T-cell (primary cell): ENCODE measurements at regions not wholly inside any gene's neighbourhood (a gene's known extent, or its start where the extent isn't known, plus 50 kb on each side); places are given as distances from the start of the nearest gene placed in this dataset.

Experiments
- ATAC-seq, 4 experiments: fragments of 200-7000 bp in 3 of 4; fragments of 150-1000 bp in 1 of 4; cut with Tn5 transposase; replicated peaks in 1 of 4; 1 replicate in 3 of 4; 2 replicates in 1 of 4; pipeline ENCODE4 v1.10.0; 2021; ENCODE audit warnings: moderate library complexity in 3 of 4, mild to moderate bottlenecking in 2 of 4, moderate number of reproducible peaks in 1 of 4
- CTCF ChIA-PET, 2 donors: fragments of 300-600 bp; sonication (Branson Sonifier 250); formaldehyde crosslinking; loops; one replicate each; lab custom pipeline; 2022; ENCODE audit warnings: antibody characterized with exemption in 2 of 2; lab: Charles Lee
- POLR2A ChIA-PET, 2 donors: fragments of 300-600 bp; sonication (Branson Sonifier 250); formaldehyde crosslinking; loops; one replicate each; lab custom pipeline; 2022; ENCODE audit warnings: antibody characterized with exemption in 2 of 2; lab: Charles Lee
- DNase-seq, 35 experiments: peaks; one replicate each; pipeline versions ENCODE4 v3.0.0 to v3.0.0-alpha.2; 2013 to 2023
- H3K27ac ChIP-seq: one replicate; pipeline ENCODE4 v1.5.1; 2013; ENCODE audit warnings: low read length
- H3K27me3 ChIP-seq, 2 experiments: replicated peaks in 1 of 2; 1 replicate in 1 of 2; 2 replicates in 1 of 2; pipeline versions ENCODE4 v1.6.1 to v1.7.0; 2013; ENCODE audit warnings: low read length in 1 of 2, mixed read lengths in 1 of 2; ENCODE audit not compliant: control insufficient read depth in 2 of 2, insufficient read depth in 2 of 2; ENCODE audit errors: extremely low read depth in 1 of 2
- H3K36me3 ChIP-seq, 2 donors: 1 replicate in 1 of 2; 2 replicates in 1 of 2; pipeline versions ENCODE4 v1.6.1 to v1.7.0; 2013; ENCODE audit warnings: low read length in 1 of 2; ENCODE audit not compliant: control insufficient read depth in 2 of 2, insufficient read depth in 1 of 2; ENCODE audit errors: extremely low read depth in 1 of 2
- H3K4me1 ChIP-seq, 2 experiments: 1 replicate in 1 of 2; 2 replicates in 1 of 2; pipeline versions ENCODE4 v1.6.1 to v1.7.0; 2013; ENCODE audit warnings: low read length in 2 of 2, mixed read lengths in 1 of 2; ENCODE audit not compliant: insufficient read depth in 2 of 2, control insufficient read depth in 1 of 2; ENCODE audit errors: extremely low read depth in 1 of 2
- H3K4me3 ChIP-seq, 2 donors: 1 replicate in 1 of 2; 2 replicates in 1 of 2; pipeline versions ENCODE4 v1.5.1 to v1.7.0; 2013; ENCODE audit warnings: mild to moderate bottlenecking in 2 of 2, low read length in 1 of 2, moderate library complexity in 1 of 2; ENCODE audit not compliant: control insufficient read depth in 1 of 2; ENCODE audit errors: extremely low read depth in 1 of 2
- H3K9me3 ChIP-seq: 2 replicates; pipeline ENCODE4 v1.7.0; 2013
- H3K27ac Mint-ChIP-seq, 2 donors: one replicate each; pipeline ENCODE4 v1.8.0; 2020 to 2021; ENCODE audit warnings: mild to moderate bottlenecking in 2 of 2, mixed read lengths in 2 of 2
- H3K27me3 Mint-ChIP-seq, 2 donors: one replicate each; pipeline ENCODE4 v1.8.0; 2021 to 2022; ENCODE audit warnings: mixed read lengths in 2 of 2
- H3K36me3 Mint-ChIP-seq: one replicate; pipeline ENCODE4 v1.8.0; 2021; ENCODE audit warnings: mixed read lengths
- H3K4me1 Mint-ChIP-seq, 3 donors: one replicate each; pipeline ENCODE4 v1.8.0; 2020 to 2022; ENCODE audit warnings: mixed read lengths in 3 of 3, mild to moderate bottlenecking in 1 of 3
- H3K4me3 Mint-ChIP-seq, 3 donors: one replicate each; pipeline ENCODE4 v1.8.0; 2020 to 2022; ENCODE audit warnings: mild to moderate bottlenecking in 3 of 3, mixed read lengths in 3 of 3, moderate library complexity in 3 of 3
- H3K9me3 Mint-ChIP-seq, 3 donors: one replicate each; pipeline ENCODE4 v1.8.0; 2020 to 2022; ENCODE audit warnings: mixed read lengths in 3 of 3
- WGBS: methylation state at CpG from one replicate; pipeline ENCODE4 v1.1.5; 2013; ENCODE audit warnings: missing lambda C conversion rate; ENCODE audit not compliant: insufficient coverage; 5-methylcytosine and 5-hydroxymethylcytosine counted together

- CTCF ChIA-PET = no interaction called here
Observed at GRCh38 chr18:75815767-75816166, 388.3 kb upstream of the SMIM21 start.

DNA sequence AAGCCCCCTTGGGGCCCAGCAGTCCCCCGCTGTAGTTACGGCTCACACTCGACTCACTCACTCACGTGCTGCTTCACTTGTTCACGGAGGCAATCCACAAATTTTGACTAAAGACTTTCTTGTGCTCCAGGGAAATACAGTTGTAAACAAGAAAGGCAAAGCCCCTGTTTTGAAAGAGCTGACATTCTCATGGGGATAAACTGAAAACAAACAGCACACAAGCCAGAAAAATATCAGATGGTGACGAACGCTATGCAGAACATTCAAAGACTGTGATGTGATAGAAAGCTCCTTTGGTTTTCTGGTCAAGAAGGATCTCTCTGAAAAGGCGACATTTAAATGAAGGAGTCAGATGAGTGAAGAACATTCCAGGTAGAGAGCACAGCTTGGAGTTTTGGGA lies 385.3 kb upstream of the SMIM21 start:
- WGBS = 82% methylated on average over 3 of the region's 8 CpGs
- no peak for ATAC-seq

More at GRCh38 chr18:75815767-75816166, 388.3 kb upstream of the SMIM21 start:
- Mint-ChIP-seq H3K4me3 (no peak overlapping the region), H3K27ac (no peak overlapping the region), H3K27me3 (peaks cover 2 to 12% of the 10 kb centered on the region in 2 donors), H3K4me1 (no peaks in the 10 kb centered on the region), H3K36me3 (no peaks in the 10 kb centered on the region), H3K9me3 (peaks cover 0 to 4% (median 0%) of the 10 kb centered on the region in 3 donors)
- no CpG with 5 or more reads among the region's 1 CpG for WGBS
- Histone ChIP-seq H3K9me3 (no peaks in the 10 kb centered on the region), H3K4me3 (no peak overlapping the region), H3K27ac (no peak overlapping the region), H3K4me1 (no peaks in the 10 kb centered on the region), H3K27me3 (no peaks in the 10 kb centered on the region), H3K36me3 (no peaks in the 10 kb centered on the region)
- DNase-seq (no peak), ATAC-seq (no peak)
- POLR2A ChIA-PET = no interaction called here

DNA sequence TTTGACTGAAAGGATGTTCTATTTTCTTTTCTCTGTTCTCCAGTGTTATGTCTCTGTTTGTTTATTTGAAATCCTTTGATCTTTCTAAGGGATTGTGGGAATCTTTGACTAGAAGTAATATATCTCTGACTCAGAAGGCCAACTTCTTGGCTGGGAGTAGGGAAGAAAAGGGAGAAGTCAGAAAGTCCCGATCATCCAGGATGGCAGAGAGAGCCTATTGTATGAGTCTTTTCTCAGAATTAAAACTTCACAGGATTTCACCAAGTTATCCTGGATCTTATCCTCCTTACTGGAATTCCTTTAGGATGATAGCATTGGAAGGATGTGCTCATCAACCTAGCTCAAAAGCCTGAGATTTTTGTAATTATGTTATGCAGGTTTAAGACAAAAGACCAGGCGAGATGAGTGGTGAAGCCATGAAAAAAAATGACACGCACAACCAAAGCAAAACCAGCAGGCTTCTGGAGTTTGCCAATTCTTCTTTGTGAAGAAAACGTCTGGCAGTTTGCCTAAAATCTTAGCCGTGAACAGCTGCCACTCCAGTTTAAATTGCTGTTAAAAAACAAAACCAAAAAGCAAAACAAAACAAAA lies 383.6 kb upstream of the SMIM21 start:
- peaks cover 0 to 4% (median 0%) of the 10 kb centered on the region in 3 donors for H3K9me3 Mint-ChIP-seq
- H3K27me3 ChIP-seq = peaks cover 0 to 7% of the 10 kb centered on the region in 2 experiments
- H3K4me1 ChIP-seq = no peaks in the 10 kb centered on the region
- ChIA-PET POLR2A (no interaction called here), CTCF (no interaction called here)
- 63% methylated on average over 2 of the region's 5 CpGs for WGBS
- no peaks in the 10 kb centered on the region for H3K4me1 Mint-ChIP-seq
- no peak overlapping the region for H3K4me3 Mint-ChIP-seq
- H3K27ac ChIP-seq = no peak overlapping the region
- H3K9me3 ChIP-seq = no peaks in the 10 kb centered on the region
- no peaks in the 10 kb centered on the region for H3K36me3 Mint-ChIP-seq
- no peaks in the 10 kb centered on the region for H3K36me3 ChIP-seq
- H3K4me3 ChIP-seq = no peak overlapping the region
- peaks cover 7 to 20% of the 10 kb centered on the region in 2 donors for H3K27me3 Mint-ChIP-seq
- no peak overlapping the region for H3K27ac Mint-ChIP-seq
- ATAC-seq (no peak), DNase-seq (no peak)

More for the DNA sequence above, 385.3 kb upstream of the SMIM21 start:
- H3K27me3 ChIP-seq = peaks cover 0 to 7% of the 10 kb centered on the region in 2 experiments
- no peaks in the 10 kb centered on the region for H3K9me3 ChIP-seq
- no peak overlapping the region for H3K27ac Mint-ChIP-seq
- no peaks in the 10 kb centered on the region for H3K36me3 ChIP-seq
- H3K4me3 Mint-ChIP-seq = no peak overlapping the region
- H3K4me3 ChIP-seq = no peak overlapping the region
- H3K4me1 ChIP-seq = no peaks in the 10 kb centered on the region
- no peak overlapping the region for H3K27ac ChIP-seq
- H3K27me3 Mint-ChIP-seq = peaks cover 7 to 17% of the 10 kb centered on the region in 2 donors
- H3K4me1 Mint-ChIP-seq = no peaks in the 10 kb centered on the region
- CTCF ChIA-PET = no interaction called here
- no peak for DNase-seq
- POLR2A ChIA-PET = no interaction called here
- peaks cover 0 to 4% (median 0%) of the 10 kb centered on the region in 3 donors for H3K9me3 Mint-ChIP-seq
- no peaks in the 10 kb centered on the region for H3K36me3 Mint-ChIP-seq

DNA sequence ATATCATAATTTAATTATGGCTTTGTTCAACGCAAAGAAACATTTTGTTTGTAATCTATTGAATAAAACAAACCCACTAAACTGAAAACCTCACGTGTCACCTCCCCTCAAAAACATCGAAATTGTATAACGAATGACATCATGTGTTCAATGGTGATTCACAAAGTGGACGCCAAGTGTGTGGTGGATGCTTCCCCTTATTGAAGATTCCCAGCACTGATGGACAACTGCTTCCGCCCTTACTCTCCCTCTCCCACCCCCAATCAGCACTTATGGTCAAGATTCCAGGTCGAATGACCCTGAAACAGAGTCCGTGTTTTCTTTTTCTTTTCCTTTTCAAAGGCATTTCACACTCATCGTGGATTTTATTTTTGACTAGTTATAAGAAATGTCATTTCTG lies 383.0 kb upstream of the SMIM21 start:
- DNase-seq = no peak
- no peak overlapping the region for H3K27ac ChIP-seq
- Mint-ChIP-seq H3K27ac (no peak overlapping the region), H3K4me1 (no peaks in the 10 kb centered on the region), H3K9me3 (peaks cover 0 to 4% (median 0%) of the 10 kb centered on the region in 3 donors), H3K36me3 (no peaks in the 10 kb centered on the region), H3K27me3 (peaks cover 7 to 20% of the 10 kb centered on the region in 2 donors), H3K4me3 (no peak overlapping the region)
- CTCF ChIA-PET = interaction anchor here in 1 of 2 donors (0.6 kb wide), 2 partner anchors 55 to 486 kb away, joined by 3 read pairs; no protein-coding TSS in a partner anchor
- WGBS = no CpG with 5 or more reads among the region's 9 CpGs
- H3K27me3 ChIP-seq = peaks cover 0 to 7% of the 10 kb centered on the region in 2 experiments
- no peaks in the 10 kb centered on the region for H3K36me3 ChIP-seq
- H3K4me3 ChIP-seq = no peak overlapping the region
- ATAC-seq = no peak
- no peaks in the 10 kb centered on the region for H3K4me1 ChIP-seq
- no peaks in the 10 kb centered on the region for H3K9me3 ChIP-seq
- POLR2A ChIA-PET = no interaction called here

GRCh38 chr18:75809926-75810255 lies 382.4 kb upstream of the SMIM21 start:
- Mint-ChIP-seq H3K36me3 (no peaks in the 10 kb centered on the region), H3K4me1 (no peaks in the 10 kb centered on the region), H3K4me3 (no peak overlapping the region), H3K9me3 (peaks cover 0 to 3% (median 0%) of the 10 kb centered on the region in 3 donors), H3K27ac (no peak overlapping the region), H3K27me3 (peaks cover 7 to 23% of the 10 kb centered on the region in 2 donors)
- Histone ChIP-seq H3K27me3 (peaks cover 0 to 7% of the 10 kb centered on the region in 2 experiments), H3K36me3 (no peaks in the 10 kb centered on the region), H3K4me1 (no peaks in the 10 kb centered on the region), H3K27ac (no peak overlapping the region), H3K9me3 (no peaks in the 10 kb centered on the region), H3K4me3 (no peak overlapping the region)
- ATAC-seq (no peak), DNase-seq (no peak)
- CTCF ChIA-PET = interaction anchor here in 1 of 2 donors (0.6 kb wide), 2 partner anchors 54 to 486 kb away, joined by 3 read pairs; no protein-coding TSS in a partner anchor
- POLR2A ChIA-PET = no interaction called here
- WGBS = no CpG with 5 or more reads among the region's 6 CpGs

GRCh38 chr18:75809151-75809925 lies 381.8 kb upstream of the SMIM21 start:
- Mint-ChIP-seq H3K4me3 (no peak overlapping the region), H3K27me3 (peaks cover 10 to 28% of the 10 kb centered on the region in 2 donors), H3K36me3 (no peaks in the 10 kb centered on the region), H3K4me1 (no peaks in the 10 kb centered on the region), H3K9me3 (no peaks in the 10 kb centered on the region), H3K27ac (no peak overlapping the region)
- no peaks in the 10 kb centered on the region for H3K36me3 ChIP-seq
- no peak overlapping the region for H3K4me3 ChIP-seq
- 53% methylated on average over 9 of the region's 20 CpGs for WGBS
- H3K4me1 ChIP-seq = no peaks in the 10 kb centered on the region
- ChIA-PET CTCF (no interaction called here), POLR2A (no interaction called here)
- no peak overlapping the region for H3K27ac ChIP-seq
- no peak for DNase-seq
- no peak for ATAC-seq
- H3K9me3 ChIP-seq = no peaks in the 10 kb centered on the region
- peaks cover 0 to 7% of the 10 kb centered on the region in 2 experiments for H3K27me3 ChIP-seq
